ENCODE measurements at regions not wholly inside any gene's neighbourhood (a gene's known extent, or its start where the extent isn't known, plus 50 kb on each side); places are given as distances from the start of the nearest gene placed in this dataset.

DNA sequence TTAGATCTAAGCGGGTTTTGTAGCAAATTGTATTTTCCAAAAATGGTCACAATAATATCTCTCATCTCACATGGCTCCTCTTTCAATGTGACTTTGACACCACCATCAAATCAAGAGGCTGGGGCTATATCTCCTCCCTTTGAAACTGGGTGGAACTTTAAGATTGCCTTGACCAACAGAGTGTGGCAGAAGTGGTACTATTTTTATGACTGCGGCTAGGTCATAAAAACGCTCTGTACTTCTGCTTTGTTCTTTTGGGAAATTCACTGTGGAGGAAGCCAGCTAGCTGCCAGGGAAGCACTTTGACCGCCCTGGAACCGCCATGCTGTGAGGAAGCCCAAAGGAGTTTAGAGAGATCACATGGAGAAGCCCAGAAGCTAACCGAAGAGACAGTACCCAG, 50.7 kb upstream of the ACOT11 start:
- H3K79me1 ChIP-seq (replicated peaks; ENCODE audit: low read length, poor library complexity, severe bottlenecking): no peaks in the 10 kb centered on the region
- 83% methylated on average over 6 of the region's 6 CpGs for WGBS
- H3K4me2 ChIP-seq (ENCODE audit: low read length, poor library complexity, severe bottlenecking): no peak overlapping the region
- no peak overlapping the region for H2AK5ac ChIP-seq (ENCODE audit: low read length, severe bottlenecking)
- no peak overlapping the region for H3K18ac ChIP-seq (ENCODE audit: low read depth in 1 of 2, low read length in 2 of 2)
- no peak overlapping the region for H3K4me3 ChIP-seq (ENCODE audit: insufficient read depth in 1 of 2, low read depth in 1 of 2, low read length in 2 of 2)
- no peak overlapping the region for H3K14ac ChIP-seq (ENCODE audit: low read length in 2 of 2)
- no peak for DNase-seq
- no peak overlapping the region for H4K8ac ChIP-seq (ENCODE audit: low read length)
- no peak overlapping the region for H2AFZ ChIP-seq (ENCODE audit: low read depth, low read length)
- peaks cover 47 to 53% of the 10 kb centered on the region in 2 experiments for H3K27me3 ChIP-seq (ENCODE audit: control insufficient read depth in 1 of 2, insufficient read depth in 1 of 2, low read length in 2 of 2)
- H3K23ac ChIP-seq (ENCODE audit: low read length in 2 of 2): no peak overlapping the region
- no peak overlapping the region for H2BK15ac ChIP-seq (ENCODE audit: low read depth, poor library complexity, severe bottlenecking)
- H3K4ac ChIP-seq (ENCODE audit: low read depth in 1 of 2, low read length in 2 of 2): no peak overlapping the region
- no peak overlapping the region for H3K27ac ChIP-seq (ENCODE audit: low read length, poor library complexity, severe bottlenecking)
- no peak overlapping the region for H2BK12ac ChIP-seq (ENCODE audit: low read length in 2 of 2)
- H3K9ac ChIP-seq (ENCODE audit: low read length): no peak overlapping the region
- no peak overlapping the region for H4K91ac ChIP-seq (ENCODE audit: low read length)
- H3K4me1 ChIP-seq (ENCODE audit: control insufficient read depth, insufficient read depth, low read depth, low read length): peaks cover 16% of the 10 kb centered on the region
- no peak overlapping the region for H2BK5ac ChIP-seq (ENCODE audit: low read depth, low read length, poor library complexity, severe bottlenecking)
- no peak overlapping the region for H2BK120ac ChIP-seq (ENCODE audit: low read depth, low read length)
- H3K36me3 ChIP-seq (ENCODE audit: control insufficient read depth in 1 of 2, insufficient read depth in 2 of 2, low read depth in 1 of 2, low read length in 2 of 2): no peaks in the 10 kb centered on the region
- H3K9me3 ChIP-seq (ENCODE audit: control insufficient read depth, low read length): peaks cover 3% of the 10 kb centered on the region

DNA sequence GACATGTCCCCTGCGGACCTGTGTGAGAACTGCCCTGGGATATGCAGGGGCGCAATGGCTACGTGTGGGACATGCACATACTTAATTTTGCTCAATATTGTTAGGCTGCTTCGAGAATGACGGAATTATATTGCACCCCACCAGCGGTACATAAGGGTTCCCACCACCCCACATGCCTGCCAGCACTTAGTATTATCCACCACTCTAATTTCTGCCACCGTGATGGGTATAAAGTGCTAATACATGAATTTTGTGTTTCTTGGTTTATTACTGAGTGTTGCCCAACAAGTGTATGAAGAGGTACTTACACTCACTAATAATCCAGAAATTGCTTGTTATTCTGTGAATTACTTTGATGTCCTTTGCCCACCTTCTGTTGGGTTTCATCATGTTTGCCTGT, 52.1 kb upstream of the ACOT11 start:
- peaks cover 3% of the 10 kb centered on the region for H3K9me3 ChIP-seq (ENCODE audit: control insufficient read depth, low read length)

DNA sequence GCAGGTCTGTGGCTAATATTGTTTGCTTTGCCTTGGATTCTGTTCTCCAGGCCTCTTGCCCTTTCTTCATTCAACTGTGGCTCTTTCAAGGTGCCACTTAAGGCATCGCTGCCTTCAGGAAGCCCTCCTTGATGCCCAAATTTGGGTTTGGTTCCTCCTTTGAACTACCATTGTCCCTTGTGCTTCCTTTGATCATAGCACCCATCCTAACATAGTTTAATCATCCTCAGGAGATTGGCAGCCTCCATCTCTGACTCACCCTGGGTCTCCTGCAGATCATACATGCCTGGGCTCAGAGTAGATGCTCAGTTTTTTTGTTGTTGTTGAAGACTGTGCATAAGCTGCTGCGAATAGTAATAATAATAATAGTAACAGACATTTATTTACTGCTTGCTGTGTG, 54.4 kb upstream of the ACOT11 start:
- Histone ChIP-seq H3K4me2 (ENCODE audit: low read length, poor library complexity, severe bottlenecking) (no peak overlapping the region), H2BK12ac (ENCODE audit: low read length in 2 of 2) (no peak overlapping the region), H3K23ac (ENCODE audit: low read length in 2 of 2) (no peak overlapping the region), H3K14ac (ENCODE audit: low read length in 2 of 2) (no peak overlapping the region), H3K4ac (ENCODE audit: low read depth in 1 of 2, low read length in 2 of 2) (no peak overlapping the region), H2AK5ac (ENCODE audit: low read length, severe bottlenecking) (no peak overlapping the region), H4K8ac (ENCODE audit: low read length) (no peak overlapping the region), H3K18ac (ENCODE audit: low read depth in 1 of 2, low read length in 2 of 2) (no peak overlapping the region), H3K27me3 (ENCODE audit: control insufficient read depth in 1 of 2, insufficient read depth in 1 of 2, low read length in 2 of 2) (peaks cover 27 to 29% of the 10 kb centered on the region in 2 experiments), H3K27ac (ENCODE audit: low read length, poor library complexity, severe bottlenecking) (no peak overlapping the region), H3K9me3 (ENCODE audit: control insufficient read depth, low read length) (peaks cover 3% of the 10 kb centered on the region), H3K4me1 (ENCODE audit: control insufficient read depth, insufficient read depth, low read depth, low read length) (peaks cover 10% of the 10 kb centered on the region), H3K4me3 (ENCODE audit: insufficient read depth in 1 of 2, low read depth in 1 of 2, low read length in 2 of 2) (no peak overlapping the region), H2BK120ac (ENCODE audit: low read depth, low read length) (no peak overlapping the region), H3K9ac (ENCODE audit: low read length) (no peak overlapping the region), H2BK15ac (ENCODE audit: low read depth, poor library complexity, severe bottlenecking) (no peak overlapping the region), H3K36me3 (ENCODE audit: control insufficient read depth in 1 of 2, insufficient read depth in 2 of 2, low read depth in 1 of 2, low read length in 2 of 2) (no peaks in the 10 kb centered on the region), H2BK5ac (ENCODE audit: low read depth, low read length, poor library complexity, severe bottlenecking) (no peak overlapping the region), H4K91ac (ENCODE audit: low read length) (no peak overlapping the region), H2AFZ (ENCODE audit: low read depth, low read length) (no peak overlapping the region), H3K79me1 (replicated peaks; ENCODE audit: low read length, poor library complexity, severe bottlenecking) (no peaks in the 10 kb centered on the region)
- no peak for DNase-seq
- WGBS: 86% methylated on average over 1 of the region's 2 CpGs

More for the DNA sequence above, 52.1 kb upstream of the ACOT11 start:
- Histone ChIP-seq H3K14ac (ENCODE audit: low read length in 2 of 2) (no peak overlapping the region), H3K4me1 (ENCODE audit: control insufficient read depth, insufficient read depth, low read depth, low read length) (peaks cover 16% of the 10 kb centered on the region), H2BK12ac (ENCODE audit: low read length in 2 of 2) (no peak overlapping the region), H2AFZ (ENCODE audit: low read depth, low read length) (no peak overlapping the region), H2BK120ac (ENCODE audit: low read depth, low read length) (no peak overlapping the region), H4K8ac (ENCODE audit: low read length) (no peak overlapping the region), H4K91ac (ENCODE audit: low read length) (no peak overlapping the region), H2BK15ac (ENCODE audit: low read depth, poor library complexity, severe bottlenecking) (no peak overlapping the region), H3K4me2 (ENCODE audit: low read length, poor library complexity, severe bottlenecking) (no peak overlapping the region), H3K23ac (ENCODE audit: low read length in 2 of 2) (no peak overlapping the region), H2BK5ac (ENCODE audit: low read depth, low read length, poor library complexity, severe bottlenecking) (no peak overlapping the region), H3K79me1 (replicated peaks; ENCODE audit: low read length, poor library complexity, severe bottlenecking) (no peaks in the 10 kb centered on the region), H3K18ac (ENCODE audit: low read depth in 1 of 2, low read length in 2 of 2) (no peak overlapping the region), H3K27ac (ENCODE audit: low read length, poor library complexity, severe bottlenecking) (no peak overlapping the region), H2AK5ac (ENCODE audit: low read length, severe bottlenecking) (no peak overlapping the region), H3K36me3 (ENCODE audit: control insufficient read depth in 1 of 2, insufficient read depth in 2 of 2, low read depth in 1 of 2, low read length in 2 of 2) (no peaks in the 10 kb centered on the region), H3K4me3 (ENCODE audit: insufficient read depth in 1 of 2, low read depth in 1 of 2, low read length in 2 of 2) (no peak overlapping the region), H3K9ac (ENCODE audit: low read length) (no peak overlapping the region), H3K27me3 (ENCODE audit: control insufficient read depth in 1 of 2, insufficient read depth in 1 of 2, low read length in 2 of 2) (peaks cover 36 to 40% of the 10 kb centered on the region in 2 experiments), H3K4ac (ENCODE audit: low read depth in 1 of 2, low read length in 2 of 2) (no peak overlapping the region)
- DNase-seq: no peak
- WGBS: 100% methylated on average over 6 of the region's 7 CpGs

DNA sequence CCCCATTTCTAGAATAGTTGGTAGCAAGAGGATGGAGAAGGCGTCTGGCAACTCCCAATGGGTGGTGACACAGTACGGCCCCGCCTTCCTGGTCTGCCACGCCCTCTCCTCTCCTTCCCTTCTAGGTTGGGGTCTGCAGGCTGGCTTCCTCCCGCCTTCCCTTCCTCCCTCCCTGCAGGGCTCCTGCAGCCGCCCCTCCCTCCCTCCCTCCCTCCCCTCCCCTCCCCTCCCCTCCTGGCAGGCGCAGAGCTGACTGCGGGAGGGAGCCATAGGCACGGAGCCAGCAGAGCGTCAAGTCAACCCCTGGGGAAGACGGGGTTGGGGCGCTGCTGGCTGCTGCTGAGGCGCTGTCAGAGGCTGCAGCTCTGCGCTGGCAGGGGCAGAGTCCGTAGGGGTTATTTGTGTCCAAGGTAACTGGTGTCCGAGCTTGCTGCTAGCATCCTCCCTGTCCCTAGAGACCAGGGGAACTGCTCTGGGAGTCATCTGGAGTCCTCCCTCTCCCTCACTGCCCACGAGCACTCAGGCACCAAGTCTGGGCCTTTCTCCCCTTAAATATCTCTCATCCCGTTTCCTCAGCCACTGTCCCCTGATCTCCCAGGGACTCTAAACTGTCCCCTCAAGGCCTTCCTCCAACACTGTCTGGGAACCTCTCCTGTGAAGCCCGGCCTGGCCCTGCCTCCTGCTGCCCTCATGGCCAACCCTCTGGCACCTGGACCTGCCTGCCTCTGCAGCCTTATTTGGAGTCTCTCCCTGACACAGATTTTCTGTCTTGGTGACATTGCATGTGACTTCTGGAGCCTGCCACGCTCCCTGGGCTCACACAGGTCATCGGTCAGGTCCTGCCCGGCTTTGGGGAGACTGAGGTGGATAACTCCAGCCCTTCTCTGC, 57.4 kb upstream of the ACOT11 start:
- no peak overlapping the region for H2BK120ac ChIP-seq (ENCODE audit: low read depth, low read length)
- H2BK12ac ChIP-seq (ENCODE audit: low read length in 2 of 2): no peak overlapping the region
- peaks cover 13% of the 10 kb centered on the region for H3K4me1 ChIP-seq (ENCODE audit: control insufficient read depth, insufficient read depth, low read depth, low read length)
- H3K23ac ChIP-seq (ENCODE audit: low read length in 2 of 2): no peak overlapping the region
- H3K18ac ChIP-seq (ENCODE audit: low read depth in 1 of 2, low read length in 2 of 2): no peak overlapping the region
- no peak overlapping the region for H2AK5ac ChIP-seq (ENCODE audit: low read length, severe bottlenecking)
- H4K91ac ChIP-seq (ENCODE audit: low read length): no peak overlapping the region
- no peak overlapping the region for H2AFZ ChIP-seq (ENCODE audit: low read depth, low read length)
- H2BK5ac ChIP-seq (ENCODE audit: low read depth, low read length, poor library complexity, severe bottlenecking): no peak overlapping the region
- H2BK15ac ChIP-seq (ENCODE audit: low read depth, poor library complexity, severe bottlenecking): no peak overlapping the region
- no peak overlapping the region for H3K27ac ChIP-seq (ENCODE audit: low read length, poor library complexity, severe bottlenecking)
- no peak overlapping the region for H3K4me3 ChIP-seq (ENCODE audit: insufficient read depth in 1 of 2, low read depth in 1 of 2, low read length in 2 of 2)
- no peak overlapping the region for H3K4ac ChIP-seq (ENCODE audit: low read depth in 1 of 2, low read length in 2 of 2)
- 28% methylated on average over 21 of the region's 22 CpGs for WGBS
- no peak overlapping the region for H4K8ac ChIP-seq (ENCODE audit: low read length)
- no peak for DNase-seq
- no peak overlapping the region for H3K4me2 ChIP-seq (ENCODE audit: low read length, poor library complexity, severe bottlenecking)
- H3K9me3 ChIP-seq (ENCODE audit: control insufficient read depth, low read length): no peaks in the 10 kb centered on the region
- peaks cover 4 to 11% of the 10 kb centered on the region in 2 experiments for H3K27me3 ChIP-seq (ENCODE audit: control insufficient read depth in 1 of 2, insufficient read depth in 1 of 2, low read length in 2 of 2)
- H3K36me3 ChIP-seq (ENCODE audit: control insufficient read depth in 1 of 2, insufficient read depth in 2 of 2, low read depth in 1 of 2, low read length in 2 of 2): no peaks in the 10 kb centered on the region
- H3K79me1 ChIP-seq (replicated peaks; ENCODE audit: low read length, poor library complexity, severe bottlenecking): no peaks in the 10 kb centered on the region
- H3K9ac ChIP-seq (ENCODE audit: low read length): no peak overlapping the region
- H3K14ac ChIP-seq (ENCODE audit: low read length in 2 of 2): no peak overlapping the region
